Fibroblast of skin of right biceps (primary cell): ENCODE measurements at regions not wholly inside any gene's neighbourhood (a gene's known extent, or its start where the extent isn't known, plus 50 kb on each side); places are given as distances from the start of the nearest gene placed in this dataset.

ENCODE experiments used
- DNase-seq: peaks from one replicate; pipeline ENCODE4 v3.0.0-alpha.2; 2013

DNA sequence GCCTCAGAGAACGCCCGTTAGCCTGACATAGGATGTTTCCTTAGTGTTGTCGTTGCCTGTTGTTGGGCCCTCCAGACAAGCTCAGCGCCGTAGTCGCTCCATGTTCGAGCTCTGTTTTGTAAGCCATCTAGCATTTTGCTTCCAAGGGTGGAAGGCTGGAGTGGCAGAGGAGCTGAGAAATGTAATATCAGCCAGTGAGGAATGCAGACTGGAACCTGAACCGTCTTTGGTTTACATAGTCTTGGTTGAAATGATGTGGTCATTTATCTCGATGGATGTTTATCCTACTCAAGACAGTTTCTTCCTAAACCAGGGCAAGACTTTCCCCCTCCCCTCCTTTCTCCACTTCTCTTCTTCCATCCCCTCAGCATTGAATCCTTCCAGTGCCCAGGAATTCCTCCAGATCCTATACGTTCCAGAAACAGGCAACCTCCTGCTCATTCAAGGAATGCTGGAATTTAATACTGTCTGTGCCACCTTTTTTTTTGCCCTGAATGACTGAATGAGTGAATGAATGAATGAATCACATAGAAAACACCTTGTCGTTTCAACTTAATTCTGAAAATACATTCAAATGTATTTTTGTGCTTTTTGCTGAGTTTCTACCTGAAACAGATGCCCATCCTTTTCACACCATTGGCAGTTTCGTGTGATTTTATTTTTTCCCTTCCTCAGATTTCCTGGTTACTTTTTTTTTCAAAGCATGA is 109.5 kb upstream of the MBNL2 start:
- peak; percentile 14 for DNase-seq

DNA sequence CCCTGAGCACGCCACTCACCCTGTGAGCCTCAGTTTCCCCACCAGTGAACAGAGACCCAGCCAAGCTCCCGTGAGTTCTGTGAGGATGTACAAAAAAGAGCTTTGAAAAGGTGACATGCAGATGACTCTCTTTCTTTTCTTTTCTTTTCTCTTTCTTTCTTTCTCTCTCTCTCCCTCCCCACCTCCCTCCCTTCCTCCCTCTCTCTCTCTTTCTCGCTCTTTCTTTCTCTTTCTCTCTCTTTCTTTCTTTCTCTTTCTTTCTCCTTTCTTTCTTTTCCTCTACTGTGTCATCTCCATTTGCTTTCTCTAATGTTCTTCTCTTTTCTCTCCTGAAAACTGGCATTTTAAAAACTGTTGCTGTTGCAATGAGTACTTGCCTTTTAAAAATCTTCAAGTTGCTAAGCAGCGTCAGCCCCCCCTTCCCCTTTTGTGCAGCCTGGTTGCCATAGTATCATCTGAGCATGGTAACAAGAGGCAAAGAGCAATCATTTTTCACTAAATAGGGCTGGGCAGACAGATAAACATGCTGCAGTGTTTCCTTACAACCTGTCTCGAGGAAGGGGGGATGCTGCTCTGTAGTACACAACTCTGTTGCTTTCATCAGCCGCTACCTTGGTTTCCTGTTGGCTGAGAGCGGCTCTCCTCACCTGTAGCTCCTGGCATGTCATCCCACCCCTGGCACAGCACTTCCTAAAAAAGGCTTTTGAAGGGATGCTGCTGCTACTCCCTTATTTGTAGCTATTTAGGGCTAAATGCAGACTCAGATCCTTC is 108.7 kb upstream of the MBNL2 start:
- no peak for DNase-seq

DNA sequence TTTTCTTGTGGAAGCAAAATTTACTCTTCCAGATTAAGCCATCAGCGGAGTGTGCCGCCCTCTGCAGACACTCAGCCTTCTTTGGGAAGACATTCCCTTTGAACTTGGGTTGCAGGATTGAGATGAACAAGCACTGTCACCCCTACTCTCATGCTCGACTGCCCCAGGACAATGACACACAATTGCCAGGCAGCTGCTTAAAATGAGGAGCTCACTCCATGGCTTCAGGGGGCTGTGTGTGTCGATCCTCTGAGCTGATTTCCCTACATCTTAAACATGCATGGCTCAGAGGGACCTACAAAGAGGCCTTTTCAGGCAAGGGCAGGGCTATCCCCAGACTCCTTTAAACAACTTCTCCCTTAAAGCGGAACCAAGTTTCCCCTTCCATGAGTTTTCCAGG is 107.5 kb upstream of the MBNL2 start:
- no peak for DNase-seq

DNA sequence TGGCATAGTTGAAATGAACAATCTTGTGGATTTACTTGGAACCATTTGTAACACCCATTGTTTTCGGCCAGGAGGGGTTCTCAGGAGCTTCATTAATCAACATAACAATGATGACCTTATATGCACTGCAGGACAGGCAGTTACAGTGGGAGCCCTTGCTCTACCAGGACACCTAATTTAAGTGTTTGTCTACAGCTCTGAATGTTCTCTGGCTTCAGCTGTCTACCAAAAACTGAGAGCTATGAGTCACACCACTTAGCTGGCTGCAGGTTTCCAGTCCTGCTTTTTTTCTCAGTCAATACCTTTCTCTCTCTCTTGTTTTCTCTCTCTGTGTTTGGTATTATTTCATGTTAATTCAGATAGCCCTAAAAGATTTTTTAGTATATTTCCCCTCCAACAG is 105.4 kb upstream of the MBNL2 start:
- DNase-seq: peak; percentile 56

DNA sequence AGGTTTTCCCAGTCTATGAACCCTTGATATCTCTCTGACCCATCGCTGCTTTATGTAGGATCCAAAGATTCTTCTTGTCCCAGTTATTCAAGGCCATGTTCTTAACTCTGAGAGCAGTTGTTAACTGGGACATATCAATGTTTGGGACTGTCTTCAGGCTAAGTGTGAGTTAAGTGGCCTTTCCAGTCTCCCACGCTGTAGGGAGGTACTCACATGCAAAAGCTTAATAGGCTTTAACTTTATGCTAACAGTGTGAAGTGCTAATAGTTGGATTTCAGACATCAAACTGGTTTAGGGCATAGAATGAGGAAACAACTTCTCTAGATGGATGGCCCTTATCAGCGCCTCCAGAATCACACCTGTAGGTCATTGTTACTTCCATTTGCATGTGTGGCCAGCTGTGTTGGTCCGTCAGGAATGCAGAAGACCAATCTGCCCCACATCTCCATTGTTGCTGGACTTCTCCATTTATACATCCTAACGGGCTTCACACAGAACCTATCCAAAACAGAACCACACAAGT is 104.7 kb upstream of the MBNL2 start:
- DNase-seq: no peak

DNA sequence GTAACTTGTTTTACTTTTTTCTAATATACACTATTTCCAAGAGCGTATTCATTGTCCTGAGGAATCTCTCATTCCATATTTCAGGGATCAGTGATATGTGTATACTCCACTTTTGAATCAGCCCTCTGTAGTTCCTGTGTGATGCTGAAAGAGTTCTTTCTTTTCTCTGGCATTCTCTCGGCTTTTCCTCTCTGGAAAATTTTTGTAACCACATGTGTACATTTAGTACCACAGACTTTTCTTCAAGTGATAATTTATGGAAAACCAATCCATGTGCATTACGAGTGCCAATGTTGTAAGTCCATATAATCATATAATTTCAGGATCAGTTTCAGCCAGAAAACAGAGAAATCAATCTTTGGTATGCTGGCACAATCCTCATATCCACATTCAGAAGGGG is 102.2 kb upstream of the MBNL2 start:
- DNase-seq: no peak

DNA sequence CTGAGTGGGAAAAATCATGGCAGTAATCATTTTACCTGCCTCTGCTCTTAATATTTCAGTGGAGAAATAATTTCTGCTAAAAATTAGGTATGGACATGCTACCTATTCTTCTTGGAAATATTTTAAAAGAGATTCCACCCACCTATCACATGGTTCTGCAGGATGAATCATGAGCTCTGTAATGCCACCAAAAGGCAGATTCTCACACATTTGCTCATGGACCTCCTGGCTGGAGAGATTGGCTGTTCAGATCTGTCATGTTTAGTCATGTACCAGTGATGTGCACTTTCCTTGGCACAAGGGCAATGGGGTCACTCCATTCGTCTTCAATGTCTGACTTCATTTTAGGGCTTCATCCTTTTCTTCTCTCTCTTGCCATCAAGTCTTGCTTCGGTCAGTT is 101.8 kb upstream of the MBNL2 start:
- peak; percentile 67 for DNase-seq

DNA sequence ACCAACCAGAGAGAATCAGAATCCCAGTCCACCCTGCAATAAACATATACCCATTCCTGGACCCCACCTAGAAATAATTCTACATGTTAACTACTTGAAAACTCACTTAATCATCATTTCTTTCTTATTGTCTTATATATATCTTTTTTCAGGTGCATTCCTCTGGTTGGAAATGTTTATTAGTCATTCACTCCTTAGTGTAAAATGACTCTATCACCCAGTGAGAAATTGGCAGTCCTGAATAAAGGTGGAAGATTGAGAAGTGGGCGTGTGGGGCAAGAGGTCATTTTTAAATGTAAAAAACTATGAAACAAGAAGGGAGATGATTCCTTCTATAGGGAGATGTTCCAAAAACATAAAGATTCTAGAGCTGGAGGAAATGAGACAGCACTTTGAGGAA is 101.2 kb upstream of the MBNL2 start:
- no peak for DNase-seq

DNA sequence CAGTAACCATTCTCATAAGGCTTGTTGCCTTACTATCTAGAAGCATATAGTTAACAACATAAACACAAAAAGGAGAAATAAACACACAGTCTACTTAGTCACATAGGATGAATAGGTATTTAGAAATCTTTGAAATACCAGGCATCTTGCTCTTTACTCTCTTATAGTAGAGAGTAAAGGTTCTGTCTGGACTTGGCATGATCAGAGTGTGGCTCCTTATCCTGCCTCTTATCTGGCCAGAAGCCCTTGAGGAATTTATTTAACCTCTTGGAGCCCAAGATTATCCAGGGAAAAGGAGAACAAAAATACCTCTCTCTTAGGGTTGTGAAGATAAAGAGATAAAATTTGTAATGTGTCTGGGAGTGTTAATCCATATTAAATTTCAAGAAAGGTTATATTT is 100.2 kb upstream of the MBNL2 start:
- DNase-seq: peak; percentile 50

DNA sequence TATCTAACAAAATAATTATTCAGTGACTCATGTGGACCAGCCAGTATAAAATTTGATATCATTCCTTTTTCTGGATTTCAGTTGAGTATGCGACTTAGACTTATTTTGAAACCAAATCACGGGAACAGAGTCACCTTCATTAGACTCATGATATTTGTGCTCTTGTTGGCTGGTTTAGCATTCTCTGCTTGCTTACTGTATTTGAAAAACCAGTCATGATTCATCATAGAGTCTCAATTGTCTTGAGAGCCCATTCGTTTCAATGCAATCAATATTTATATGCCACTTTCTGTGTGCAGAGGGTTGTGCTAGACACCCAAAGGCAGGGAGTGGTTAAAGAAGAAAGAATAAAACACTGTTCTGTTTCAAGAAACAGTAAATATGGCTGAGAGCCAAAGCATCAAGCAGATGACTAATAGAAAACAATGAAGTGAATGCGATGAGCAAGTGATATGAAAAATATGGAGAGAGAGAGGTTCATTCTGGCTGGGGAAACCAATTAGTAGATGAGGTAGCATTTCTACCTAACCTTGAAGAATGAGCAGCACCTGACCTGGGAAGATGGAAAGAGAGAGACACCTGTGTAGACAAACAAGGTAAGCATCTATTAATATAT is 99.6 kb upstream of the MBNL2 start:
- DNase-seq: peak; percentile 78

DNA sequence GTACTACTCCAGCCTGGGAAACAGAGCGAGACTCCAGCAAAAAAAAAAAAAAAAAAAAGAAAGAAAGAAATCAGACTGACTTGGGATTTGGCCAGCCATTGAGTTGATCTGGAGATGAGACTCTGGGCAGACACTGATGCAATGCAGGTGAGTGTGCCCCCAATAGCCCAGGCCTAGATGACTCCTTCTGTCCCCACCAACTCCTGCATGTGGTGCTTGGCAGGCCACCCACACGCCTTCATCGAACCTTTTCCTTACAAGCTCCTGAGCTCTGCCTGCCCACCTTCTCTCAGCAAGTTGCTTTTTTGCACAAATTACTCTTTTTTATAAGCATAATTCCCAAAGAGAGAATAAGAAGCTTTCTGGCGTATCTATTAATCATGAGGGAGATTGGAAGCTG is 97.9 kb upstream of the MBNL2 start:
- DNase-seq: no peak

DNA sequence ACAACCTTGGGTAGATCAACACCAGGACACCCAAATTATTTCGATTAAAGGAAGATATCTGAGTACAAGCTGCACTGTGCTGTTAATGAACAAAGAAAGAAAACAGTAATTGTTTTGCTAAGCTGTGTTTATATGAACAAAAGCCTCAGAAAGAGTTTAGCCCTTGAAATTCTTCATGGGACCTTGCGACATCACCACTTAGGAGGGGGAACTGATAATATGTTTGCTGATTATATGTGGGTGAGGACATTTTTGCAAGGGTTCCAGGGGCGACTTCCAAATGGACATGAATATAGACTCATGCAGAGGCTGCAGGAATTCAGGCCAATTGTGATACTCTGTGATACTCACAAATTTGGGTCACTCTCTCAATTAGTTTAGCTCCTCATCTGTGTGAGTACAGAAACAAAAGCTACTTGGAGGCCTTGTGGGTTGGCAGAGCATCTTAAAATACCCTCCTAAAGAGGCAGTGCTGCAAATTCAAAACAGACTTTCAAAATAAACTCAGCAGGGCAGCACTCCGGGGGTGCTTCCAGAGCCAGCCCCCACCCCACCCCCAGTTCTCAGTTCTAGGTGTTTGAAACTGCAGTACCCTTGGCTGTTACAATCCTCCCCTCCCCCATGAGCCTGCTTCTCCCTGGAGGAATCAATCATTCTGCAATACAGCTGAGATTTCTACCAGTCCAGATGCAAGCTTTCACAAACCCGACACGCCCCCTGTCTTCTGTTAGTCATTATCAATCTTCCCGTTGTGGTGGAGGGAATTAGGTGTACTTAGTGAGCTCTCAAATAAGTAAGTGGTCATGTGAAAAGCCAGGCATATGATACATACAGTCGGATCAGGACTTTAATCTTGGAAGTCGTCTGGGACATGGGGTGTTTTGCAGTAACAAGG is 97.0 kb upstream of the MBNL2 start:
- peak; percentile 92 for DNase-seq

DNA sequence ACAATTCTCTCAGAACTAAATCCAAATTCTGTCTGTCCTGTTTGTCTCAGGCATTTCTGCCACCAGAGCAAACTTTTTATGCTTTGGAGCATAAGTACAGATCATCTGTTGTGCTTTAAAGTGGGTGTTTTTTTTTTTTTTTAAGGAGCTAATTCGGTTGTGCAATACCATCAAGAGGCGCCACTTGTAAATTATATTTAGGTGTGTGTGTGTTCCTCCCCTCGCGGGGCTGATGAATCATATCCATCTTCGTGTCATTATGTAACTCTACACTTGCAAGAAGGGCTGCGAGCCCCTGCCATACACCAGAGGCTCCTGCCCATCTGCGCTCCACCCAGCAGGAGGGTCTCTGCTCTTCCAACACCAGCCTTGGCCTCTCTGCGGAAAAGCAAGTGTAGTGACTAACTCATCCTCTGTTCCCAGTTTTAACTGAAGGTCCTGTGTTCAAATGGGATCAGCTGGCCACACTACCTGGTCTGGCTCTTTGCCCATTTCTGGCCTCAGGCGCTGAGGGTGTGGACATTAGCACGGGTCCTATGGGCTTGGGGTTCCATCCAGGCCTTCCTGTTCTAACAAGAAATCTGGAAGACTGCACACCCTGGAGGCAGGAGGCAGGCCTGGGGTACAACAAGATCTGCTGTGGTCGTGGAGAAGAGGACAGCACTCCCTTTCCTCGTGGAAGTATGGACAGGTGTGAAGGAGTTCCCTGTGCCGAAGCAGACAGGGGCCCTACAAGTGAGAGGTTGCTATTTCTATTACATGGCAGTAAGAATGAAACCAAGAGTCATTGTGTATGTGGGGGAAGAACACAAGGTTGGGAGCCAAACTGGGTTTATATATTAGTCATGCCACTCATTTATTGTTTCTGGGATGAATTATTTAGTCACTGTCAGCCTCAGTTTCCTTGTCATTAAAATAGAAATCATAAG is 96.1 kb upstream of the MBNL2 start:
- peak; percentile 81 for DNase-seq

DNA sequence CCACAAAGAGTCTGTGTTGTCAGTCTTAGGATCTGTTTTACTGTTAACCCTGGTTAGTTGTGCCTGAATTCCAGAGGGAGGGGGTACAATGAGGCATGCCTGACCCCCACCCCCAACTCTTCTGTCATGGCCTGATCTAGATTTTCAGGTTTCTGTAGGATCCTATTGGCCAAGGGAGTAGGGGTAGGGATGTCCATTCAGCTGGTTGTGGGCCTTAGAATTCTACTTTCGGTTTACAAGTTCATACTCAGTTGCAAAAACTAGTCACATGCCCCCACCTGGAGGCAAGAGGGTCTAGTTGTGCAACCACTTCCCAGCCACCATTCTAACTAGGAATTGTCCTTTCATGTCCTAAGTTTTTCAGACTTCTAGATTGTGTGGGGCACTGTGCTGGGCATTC is 94.3 kb upstream of the MBNL2 start:
- DNase-seq: no peak

DNA sequence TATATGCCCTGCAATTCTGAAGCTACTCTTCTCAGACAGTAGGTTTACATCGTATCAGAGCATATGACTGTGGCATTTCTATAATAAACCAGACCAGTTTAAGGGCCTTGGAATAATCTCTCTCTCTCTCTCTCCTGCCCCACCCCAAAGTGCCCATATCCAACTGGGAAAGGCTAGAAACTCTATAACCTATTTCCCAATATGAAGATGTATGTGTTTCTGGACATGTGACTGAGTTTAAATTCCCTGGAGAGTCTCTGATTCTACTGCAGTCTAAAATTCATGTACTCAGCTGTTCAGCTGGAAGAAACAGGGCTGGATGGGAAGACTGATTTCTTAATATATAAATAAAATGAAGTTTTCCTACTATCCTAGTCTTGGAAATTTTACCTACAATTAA is 91.9 kb upstream of the MBNL2 start:
- DNase-seq: no peak

DNA sequence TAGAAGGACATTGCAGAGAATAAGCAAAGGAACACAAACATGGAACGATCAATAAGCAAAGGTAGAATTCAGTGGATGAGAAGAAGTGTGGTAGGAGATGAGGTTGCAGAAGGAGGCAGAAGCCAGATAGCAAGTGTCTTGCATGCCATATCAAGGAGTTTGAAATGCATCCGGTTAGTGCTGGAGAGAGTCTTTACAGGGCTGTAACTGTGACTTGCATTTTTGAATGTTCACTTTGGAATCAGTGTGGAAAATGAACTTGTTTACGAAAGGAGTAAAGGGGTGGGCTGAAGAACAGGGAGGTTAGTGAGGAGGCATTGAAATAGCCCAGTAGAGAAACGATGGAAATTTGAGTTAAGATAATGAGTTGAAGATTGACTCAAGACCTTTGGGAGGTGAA is 90.7 kb upstream of the MBNL2 start:
- no peak for DNase-seq

DNA sequence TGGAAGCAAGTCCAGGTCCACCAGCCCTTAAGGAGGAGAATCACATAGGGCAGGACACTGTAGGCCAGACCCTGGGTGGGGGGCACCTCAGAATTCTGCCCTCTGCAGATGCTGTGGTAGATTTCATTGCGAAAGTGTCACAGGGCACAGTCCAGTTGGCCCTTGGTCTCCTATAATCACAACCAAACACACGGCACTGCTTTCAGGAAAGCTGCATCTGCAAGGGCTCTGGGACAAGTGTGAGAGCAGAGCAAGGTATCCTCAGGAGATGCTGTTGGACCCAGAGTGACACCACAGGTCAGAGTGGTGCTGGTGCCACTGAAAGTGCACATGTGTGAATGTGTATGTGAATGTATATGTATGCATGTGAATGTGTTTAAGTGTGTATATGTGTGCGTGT is 88.6 kb upstream of the MBNL2 start:
- no peak for DNase-seq

DNA sequence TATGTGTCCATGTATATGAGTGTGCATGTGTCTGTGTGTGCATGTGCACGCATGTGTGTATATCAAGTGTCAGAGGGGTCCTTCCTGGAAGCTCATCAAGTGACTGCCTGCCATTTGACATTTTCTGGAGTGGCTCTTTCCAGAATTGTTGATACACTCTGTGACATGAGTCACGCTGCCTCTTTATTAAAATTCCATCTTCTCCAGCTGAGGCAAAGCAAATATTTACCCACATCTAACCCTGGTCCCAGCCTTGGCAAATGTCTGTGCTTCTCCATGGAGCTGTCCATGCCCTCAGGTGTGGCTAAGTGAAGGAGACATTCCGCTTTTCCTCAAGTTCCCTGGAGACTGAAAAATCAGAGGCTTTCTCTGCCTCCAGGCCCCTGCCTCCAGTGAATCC is 88.2 kb upstream of the MBNL2 start:
- DNase-seq: no peak

DNA sequence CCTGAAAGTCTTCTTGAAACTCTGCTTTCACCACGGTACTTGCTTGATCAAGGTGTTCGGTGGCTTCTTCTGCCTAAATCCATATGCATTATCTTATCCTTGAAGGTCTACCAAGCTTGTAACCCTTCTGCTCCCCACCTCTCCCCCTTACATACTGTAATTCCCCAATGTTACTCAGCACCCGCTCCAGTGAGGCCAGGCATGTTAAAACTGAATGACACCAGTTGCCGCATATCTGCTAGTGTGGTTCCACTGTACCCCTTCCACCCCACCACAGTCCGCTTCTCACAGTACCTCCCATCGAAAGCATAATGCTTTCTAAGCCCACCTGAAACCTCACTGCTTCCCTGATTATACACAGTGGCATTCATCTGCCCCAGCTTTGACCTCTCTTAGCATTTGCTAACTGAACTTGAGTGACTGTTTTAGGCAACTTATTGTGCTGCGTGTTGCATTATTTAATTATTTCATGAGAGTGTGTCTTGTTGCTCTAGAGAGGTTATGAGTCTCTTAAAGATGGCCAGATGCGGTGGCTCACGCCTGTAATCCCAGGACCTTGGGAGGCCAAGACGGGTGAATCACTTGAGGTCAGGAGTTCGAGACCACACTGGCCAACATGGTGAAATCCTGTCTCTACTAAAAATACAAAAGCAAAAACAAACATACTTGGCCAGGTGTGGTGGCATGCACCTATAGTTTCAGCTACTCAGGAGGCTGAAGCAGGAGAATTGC is 87.6 kb upstream of the MBNL2 start:
- DNase-seq: no peak

DNA sequence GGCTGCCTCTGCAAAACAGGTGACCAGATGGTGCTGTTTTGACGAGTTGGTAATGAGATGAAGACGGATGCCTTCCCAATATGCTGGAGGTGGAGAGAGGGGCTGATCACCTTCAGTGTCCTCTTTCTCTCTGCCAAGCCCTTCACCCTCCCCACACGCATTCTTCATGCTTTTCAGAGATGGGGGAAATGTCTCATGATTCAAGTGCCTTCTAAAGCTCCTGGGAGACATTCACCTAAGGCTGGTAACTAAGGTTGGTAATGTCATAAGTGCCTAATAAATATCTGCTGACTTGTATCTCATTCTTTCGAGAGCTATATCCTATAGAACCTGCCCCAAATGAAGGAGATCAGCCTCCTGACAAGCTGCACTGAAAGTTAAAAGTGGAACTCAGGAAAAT is 86.2 kb upstream of the MBNL2 start:
- no peak for DNase-seq

DNA sequence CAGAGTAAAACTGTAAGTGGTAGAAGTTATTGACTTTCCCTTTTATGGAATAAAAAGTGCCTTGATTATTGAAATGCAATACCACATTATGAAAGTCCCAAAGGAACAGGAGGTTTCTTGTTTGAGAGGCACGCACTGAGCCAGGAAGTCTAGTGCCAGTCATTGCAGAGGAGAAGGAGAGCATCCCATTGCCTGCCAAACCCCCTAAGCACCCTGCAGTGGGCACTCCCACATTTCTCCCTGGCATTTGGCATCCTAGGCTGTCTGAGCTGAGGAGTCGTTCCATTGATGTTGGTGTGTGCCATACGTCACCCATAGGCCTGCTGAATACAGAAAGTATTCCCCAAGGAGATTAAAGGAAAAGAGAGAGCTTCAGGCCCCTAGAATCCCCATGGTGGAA is 85.7 kb upstream of the MBNL2 start:
- no peak for DNase-seq
